Type B pancreatic cell (in vitro differentiated cells): ENCODE measurements at regions not wholly inside any gene's neighbourhood (a gene's known extent, or its start where the extent isn't known, plus 50 kb on each side); places are given as distances from the start of the nearest gene placed in this dataset.

Experiments used
- DNase-seq: peaks from one replicate; pipeline ENCODE4 v3.0.0; 2021; ENCODE audit warnings: mixed read lengths; ENCODE audit not compliant: unreplicated experiment; ENCODE audit errors: extremely low spot score
- H3K27ac Mint-ChIP-seq: 2 replicates; pipeline ENCODE4 v1.8.0; 2021; ENCODE audit warnings: mild to moderate bottlenecking, mixed read lengths
- H3K27me3 Mint-ChIP-seq: 2 replicates; pipeline ENCODE4 v1.8.0; 2021; ENCODE audit warnings: mixed read lengths
- H3K36me3 Mint-ChIP-seq: 2 replicates; pipeline ENCODE4 v1.8.0; 2021; ENCODE audit warnings: mixed read lengths
- H3K4me1 Mint-ChIP-seq: one replicate; pipeline ENCODE4 v1.8.0; 2021; ENCODE audit warnings: mixed read lengths; ENCODE audit not compliant: unreplicated experiment
- H3K4me3 Mint-ChIP-seq: 2 replicates; pipeline ENCODE4 v1.8.0; 2021; ENCODE audit warnings: mild to moderate bottlenecking, mixed read lengths
- H3K9me3 Mint-ChIP-seq: 2 replicates; pipeline ENCODE4 v1.8.0; 2021; ENCODE audit warnings: mixed read lengths
- CTCF ChIP-seq: fragments of 200-600 bp; sonication (generic); conservative IDR thresholded peaks from 2 replicates; pipeline ENCODE4 v1.5.0; 2021; ENCODE audit warnings: antibody characterized with exemption, mild to moderate bottlenecking

GRCh38 chr13:22312405-22312803 lies 641.5 kb downstream of the FGF9 start:
- Mint-ChIP-seq H3K27me3 (no peaks in the 10 kb centered on the region), H3K36me3 (peaks cover 3% of the 10 kb centered on the region), H3K9me3 (peaks cover 7% of the 10 kb centered on the region), H3K4me3 (no peak overlapping the region), H3K27ac (no peak overlapping the region), H3K4me1 (no peaks in the 10 kb centered on the region)
- no peak for TF ChIP-seq CTCF
- no peak for DNase-seq

GRCh38 chr13:22316494-22317025 lies 645.7 kb downstream of the FGF9 start:
- no peaks in the 10 kb centered on the region for H3K4me1 Mint-ChIP-seq
- H3K9me3 Mint-ChIP-seq, result peaks cover 12% of the 10 kb centered on the region
- no peak for DNase-seq
- no peak overlapping the region for H3K27ac Mint-ChIP-seq
- no peak for TF ChIP-seq CTCF
- no peaks in the 10 kb centered on the region for H3K27me3 Mint-ChIP-seq
- H3K4me3 Mint-ChIP-seq, result no peak overlapping the region
- H3K36me3 Mint-ChIP-seq, result no peaks in the 10 kb centered on the region

- Mint-ChIP-seq H3K9me3 (peaks cover 5% of the 10 kb centered on the region), H3K4me1 (no peaks in the 10 kb centered on the region), H3K27me3 (no peaks in the 10 kb centered on the region), H3K27ac (no peak overlapping the region), H3K36me3 (no peaks in the 10 kb centered on the region), H3K4me3 (no peak overlapping the region)
- TF ChIP-seq CTCF, result no peak
- no peak for DNase-seq
Measured at GRCh38 chr13:22320991-22321390, 650.1 kb downstream of the FGF9 start.

- no peak overlapping the region for H3K27ac Mint-ChIP-seq
- DNase-seq, result no peak
- H3K27me3 Mint-ChIP-seq, result no peaks in the 10 kb centered on the region
- no peaks in the 10 kb centered on the region for H3K9me3 Mint-ChIP-seq
- no peak for TF ChIP-seq CTCF
- H3K4me3 Mint-ChIP-seq, result no peak overlapping the region
- H3K4me1 Mint-ChIP-seq, result no peaks in the 10 kb centered on the region
- no peaks in the 10 kb centered on the region for H3K36me3 Mint-ChIP-seq
Measured at GRCh38 chr13:22325761-22326160, 654.9 kb downstream of the FGF9 start.

- TF ChIP-seq CTCF, result no peak
- no peaks in the 10 kb centered on the region for H3K27me3 Mint-ChIP-seq
- H3K9me3 Mint-ChIP-seq, result no peaks in the 10 kb centered on the region
- H3K36me3 Mint-ChIP-seq, result no peaks in the 10 kb centered on the region
- H3K4me1 Mint-ChIP-seq, result no peaks in the 10 kb centered on the region
- no peak for DNase-seq
- no peak overlapping the region for H3K27ac Mint-ChIP-seq
- no peak overlapping the region for H3K4me3 Mint-ChIP-seq
Measured at GRCh38 chr13:22332416-22332815, 661.5 kb downstream of the FGF9 start.

- Mint-ChIP-seq H3K27ac (no peak overlapping the region), H3K4me3 (no peak overlapping the region), H3K4me1 (no peaks in the 10 kb centered on the region), H3K9me3 (peaks cover 6% of the 10 kb centered on the region), H3K36me3 (no peaks in the 10 kb centered on the region), H3K27me3 (no peaks in the 10 kb centered on the region)
- TF ChIP-seq CTCF, result no peak
- DNase-seq, result no peak
Measured at GRCh38 chr13:22336460-22336859, 665.6 kb downstream of the FGF9 start.
